SJCRH30 (cell line): ENCODE measurements at regions not wholly inside any gene's neighbourhood (a gene's known extent, or its start where the extent isn't known, plus 50 kb on each side); places are given as distances from the start of the nearest gene placed in this dataset.
"Not testable (repeated sequence)": the region's sequence is repeated elsewhere in the genome, so short reads cannot be mapped to it uniquely, and the experiment has no call there.

ENCODE experiments used
- DNase-seq, 2 experiments: peaks; one replicate each; pipeline ENCODE4 v3.0.0-alpha.2; 2015 to 2020
- H3K27ac ChIP-seq: fragments of 250-450 bp; sonication (Bioruptor Pico); 2 replicates; pipeline ENCODE4 v1.5.1; 2020; ENCODE audit warnings: mild to moderate bottlenecking, moderate library complexity
- H3K27me3 ChIP-seq: fragments of 250-450 bp; sonication (Bioruptor Pico); 2 replicates; pipeline ENCODE4 v1.5.1; 2020; ENCODE audit warnings: mild to moderate bottlenecking, moderate library complexity
- H3K36me3 ChIP-seq: fragments of 250-450 bp; sonication (Bioruptor Pico); 2 replicates; pipeline ENCODE4 v1.5.1; 2020; ENCODE audit warnings: mild to moderate bottlenecking, moderate library complexity
- H3K4me1 ChIP-seq: fragments of 250-450 bp; sonication (Bioruptor Pico); 2 replicates; pipeline ENCODE4 v1.5.1; 2020; ENCODE audit warnings: mild to moderate bottlenecking, moderate library complexity
- H3K4me3 ChIP-seq: fragments of 250-450 bp; sonication (Bioruptor Pico); 2 replicates; pipeline ENCODE4 v1.5.1; 2020; ENCODE audit warnings: mild to moderate bottlenecking, moderate library complexity
- H3K9me3 ChIP-seq: fragments of 250-450 bp; sonication (Bioruptor Pico); replicated peaks from 2 replicates; pipeline ENCODE4 v1.5.1; 2020; ENCODE audit warnings: mild to moderate bottlenecking, moderate library complexity

- H3K9me3 ChIP-seq = 0 out of 2 replicates have a peak, but pooled peaks cover 3% of the 10 kb centered on the region
- H3K27me3 ChIP-seq = no peaks in the 10 kb centered on the region
- H3K4me3 ChIP-seq = no peak overlapping the region
- H3K27ac ChIP-seq = no peak overlapping the region
- H3K4me1 ChIP-seq = no peaks in the 10 kb centered on the region
- DNase-seq = no peak
- no peaks in the 10 kb centered on the region for H3K36me3 ChIP-seq
These were observed 488.3 kb upstream of the SPRED2 start for GRCh38 chr2:65920659-65921058.

- Histone ChIP-seq H3K27ac (no peak overlapping the region), H3K36me3 (no peaks in the 10 kb centered on the region), H3K27me3 (no peaks in the 10 kb centered on the region), H3K9me3 (0 out of 2 replicates have a peak, but pooled peaks cover 3% of the 10 kb centered on the region), H3K4me1 (no peaks in the 10 kb centered on the region), H3K4me3 (no peak overlapping the region)
- no peak for DNase-seq
These were observed 487.3 kb upstream of the SPRED2 start for GRCh38 chr2:65919550-65920188.

- Histone ChIP-seq H3K27ac (no peak overlapping the region), H3K27me3 (no peaks in the 10 kb centered on the region), H3K4me3 (no peak overlapping the region), H3K4me1 (no peaks in the 10 kb centered on the region), H3K9me3 (no peaks in the 10 kb centered on the region), H3K36me3 (no peaks in the 10 kb centered on the region)
- no peak for DNase-seq
These were observed 486.4 kb upstream of the SPRED2 start for GRCh38 chr2:65918760-65919187.

GRCh38 chr2:65917986-65918385 lies 485.6 kb upstream of the SPRED2 start:
- H3K27ac ChIP-seq = no peak overlapping the region
- H3K4me3 ChIP-seq = no peak overlapping the region
- DNase-seq = no peak
- no peaks in the 10 kb centered on the region for H3K36me3 ChIP-seq
- H3K4me1 ChIP-seq = no peaks in the 10 kb centered on the region
- no peaks in the 10 kb centered on the region for H3K27me3 ChIP-seq
- H3K9me3 ChIP-seq = no peaks in the 10 kb centered on the region

- no peak for DNase-seq
These were observed 484.4 kb upstream of the SPRED2 start for GRCh38 chr2:65916785-65917295.

GRCh38 chr2:65916177-65916576 lies 483.8 kb upstream of the SPRED2 start:
- Histone ChIP-seq H3K4me3 (no peak overlapping the region), H3K9me3 (no peaks in the 10 kb centered on the region), H3K27me3 (no peaks in the 10 kb centered on the region), H3K27ac (no peak overlapping the region), H3K4me1 (no peaks in the 10 kb centered on the region), H3K36me3 (no peaks in the 10 kb centered on the region)
- no peak for DNase-seq

More at GRCh38 chr2:65916785-65917295, 484.4 kb upstream of the SPRED2 start:
- Histone ChIP-seq H3K27ac (no peak overlapping the region), H3K27me3 (no peaks in the 10 kb centered on the region), H3K36me3 (no peaks in the 10 kb centered on the region), H3K4me3 (no peak overlapping the region), H3K4me1 (no peaks in the 10 kb centered on the region), H3K9me3 (no peaks in the 10 kb centered on the region)

GRCh38 chr2:65915273-65915672 lies 482.9 kb upstream of the SPRED2 start:
- Histone ChIP-seq H3K36me3 (no peaks in the 10 kb centered on the region), H3K9me3 (no peaks in the 10 kb centered on the region), H3K27me3 (no peaks in the 10 kb centered on the region), H3K27ac (no peak overlapping the region), H3K4me3 (no peak overlapping the region), H3K4me1 (no peaks in the 10 kb centered on the region)
- no peak for DNase-seq

GRCh38 chr2:65914244-65914786 lies 481.9 kb upstream of the SPRED2 start:
- no peaks in the 10 kb centered on the region for H3K9me3 ChIP-seq
- no peaks in the 10 kb centered on the region for H3K27me3 ChIP-seq
- no peak overlapping the region for H3K27ac ChIP-seq
- H3K4me1 ChIP-seq = no peaks in the 10 kb centered on the region
- no peaks in the 10 kb centered on the region for H3K36me3 ChIP-seq
- no peak overlapping the region for H3K4me3 ChIP-seq
- DNase-seq = no peak

GRCh38 chr2:65913813-65914212 lies 481.4 kb upstream of the SPRED2 start:
- Histone ChIP-seq H3K4me3 (no peak overlapping the region), H3K4me1 (no peaks in the 10 kb centered on the region), H3K9me3 (no peaks in the 10 kb centered on the region), H3K27ac (no peak overlapping the region), H3K36me3 (no peaks in the 10 kb centered on the region), H3K27me3 (no peaks in the 10 kb centered on the region)
- no peak for DNase-seq

- no peak for DNase-seq
These were observed 469.4 kb upstream of the SPRED2 start for GRCh38 chr2:65901756-65902155.

GRCh38 chr2:65896446-65896845 lies 464.0 kb upstream of the SPRED2 start:
- H3K4me3 ChIP-seq = no peak overlapping the region
- H3K36me3 ChIP-seq = no peaks in the 10 kb centered on the region
- no peaks in the 10 kb centered on the region for H3K9me3 ChIP-seq
- no peak overlapping the region for H3K27ac ChIP-seq
- no peaks in the 10 kb centered on the region for H3K4me1 ChIP-seq
- DNase-seq = no peak
- peaks cover 8% of the 10 kb centered on the region; the same call in 1 of the 2 replicates for H3K27me3 ChIP-seq

More at GRCh38 chr2:65901756-65902155, 469.4 kb upstream of the SPRED2 start:
- Histone ChIP-seq H3K27ac (no peak overlapping the region), H3K36me3 (no peaks in the 10 kb centered on the region), H3K27me3 (peaks cover 8% of the 10 kb centered on the region), H3K9me3 (no peaks in the 10 kb centered on the region), H3K4me1 (no peaks in the 10 kb centered on the region; the same call in 1 of the 2 replicates), H3K4me3 (no peak overlapping the region)

- DNase-seq, H3K4me1 ChIP-seq, H3K36me3 ChIP-seq, H3K4me3 ChIP-seq, H3K27me3 ChIP-seq, H3K9me3 ChIP-seq, H3K27ac ChIP-seq: not testable (repeated sequence)
These were observed 457.7 kb upstream of the SPRED2 start for GRCh38 chr2:65890131-65890530.

- H3K4me1 ChIP-seq = no peaks in the 10 kb centered on the region
- 0 out of 2 replicates have a peak, but pooled peaks cover 5% of the 10 kb centered on the region for H3K27me3 ChIP-seq
- no peak for DNase-seq
- H3K4me3 ChIP-seq = no peak overlapping the region
- H3K36me3 ChIP-seq = no peaks in the 10 kb centered on the region
- H3K27ac ChIP-seq = no peak overlapping the region
- H3K9me3 ChIP-seq = no peaks in the 10 kb centered on the region
These were observed 452.9 kb upstream of the SPRED2 start for GRCh38 chr2:65885266-65885665.

- DNase-seq = no peak
These were observed 449.2 kb upstream of the SPRED2 start for GRCh38 chr2:65881592-65881991.

GRCh38 chr2:65880436-65880835 lies 448.0 kb upstream of the SPRED2 start:
- H3K36me3 ChIP-seq = no peaks in the 10 kb centered on the region
- H3K27ac ChIP-seq = no peak overlapping the region
- peaks cover under 1% of the 10 kb centered on the region; the same call in 1 of the 2 replicates for H3K27me3 ChIP-seq
- H3K4me1 ChIP-seq = no peaks in the 10 kb centered on the region
- H3K4me3 ChIP-seq = no peak overlapping the region
- DNase-seq = peak in 1 of 2 experiments; percentile 12
- no peaks in the 10 kb centered on the region for H3K9me3 ChIP-seq

More at GRCh38 chr2:65881592-65881991, 449.2 kb upstream of the SPRED2 start:
- Histone ChIP-seq H3K27ac (no peak overlapping the region), H3K4me3 (no peak overlapping the region), H3K27me3 (no peaks in the 10 kb centered on the region; the same call in 1 of the 2 replicates), H3K4me1 (no peaks in the 10 kb centered on the region), H3K36me3 (no peaks in the 10 kb centered on the region), H3K9me3 (no peaks in the 10 kb centered on the region)

GRCh38 chr2:65878011-65878340 lies 445.6 kb upstream of the SPRED2 start:
- H3K27ac ChIP-seq = no peak overlapping the region
- no peaks in the 10 kb centered on the region for H3K9me3 ChIP-seq
- no peak overlapping the region for H3K4me3 ChIP-seq
- no peaks in the 10 kb centered on the region for H3K4me1 ChIP-seq
- H3K36me3 ChIP-seq = no peaks in the 10 kb centered on the region
- peaks cover 4% of the 10 kb centered on the region; the same call in 1 of the 2 replicates for H3K27me3 ChIP-seq
- no peak for DNase-seq
